Activated naive CD4-positive, alpha-beta T cell treated with Interleukin-2 at 50 U/mL for 16 hours (primary cell): ENCODE measurements at regions not wholly inside any gene's neighbourhood (a gene's known extent, or its start where the extent isn't known, plus 50 kb on each side); places are given as distances from the start of the nearest gene placed in this dataset.
A peak's percentile ranks its signal among the peaks of the same experiment; 100 is the strongest.

Experiments
- DNase-seq: peaks from one replicate; pipeline ENCODE4 v3.0.0-alpha.2; 2020

DNA sequence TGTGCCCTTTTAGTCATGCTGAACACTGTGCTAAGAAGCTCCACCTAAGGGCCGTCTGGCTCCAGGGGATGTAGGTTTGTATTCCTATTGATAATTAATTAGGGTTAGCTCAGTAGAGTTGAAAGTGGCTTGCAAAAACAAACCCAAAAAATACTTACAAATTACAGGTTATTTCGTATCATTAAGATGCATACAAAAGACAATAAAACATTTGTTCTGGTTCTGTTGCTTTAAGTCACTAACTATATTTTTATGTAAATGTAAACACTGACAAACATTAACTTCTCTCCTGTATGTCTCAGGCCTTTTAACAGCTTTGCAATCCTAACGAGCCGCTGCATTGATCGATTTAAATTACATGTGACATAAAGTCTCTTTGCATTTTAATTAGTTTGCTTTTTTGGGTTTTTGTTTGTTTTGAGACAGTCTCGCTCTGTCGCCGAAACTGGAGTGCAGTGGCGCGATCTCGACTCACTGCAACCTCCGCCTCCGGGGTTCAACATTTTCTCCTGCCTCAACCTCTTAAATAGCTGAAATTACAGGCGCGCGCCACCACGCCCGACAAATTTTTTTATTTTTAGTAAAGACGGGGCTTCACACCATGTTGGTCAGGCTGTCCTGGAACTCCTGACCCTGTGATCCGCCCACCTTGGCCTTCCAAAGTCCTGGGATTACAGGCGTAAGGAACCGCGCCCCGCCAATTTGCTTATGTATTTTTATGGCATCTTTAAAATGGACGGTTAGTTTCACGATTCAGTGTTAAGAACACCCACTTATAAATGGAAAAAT is 110.9 kb downstream of the HFE start:
- DNase-seq = peak; percentile 35

DNA sequence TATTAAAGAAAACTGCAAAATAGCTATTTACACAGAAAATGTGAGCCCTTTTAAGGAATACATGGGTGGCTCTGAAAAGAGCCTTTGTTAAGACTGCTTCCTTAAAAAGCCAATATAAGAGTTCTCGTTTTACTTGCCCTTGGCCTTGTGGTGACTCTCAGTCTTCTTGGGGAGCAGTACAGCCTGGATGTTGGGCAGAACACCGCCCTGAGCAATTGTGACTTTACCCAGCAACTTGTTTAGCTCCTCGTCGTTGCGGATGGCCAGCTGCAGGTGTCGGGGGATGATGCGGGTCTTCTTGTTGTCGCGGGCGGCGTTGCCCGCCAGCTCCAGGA is 111.5 kb downstream of the HFE start:
- DNase-seq = no peak

DNA sequence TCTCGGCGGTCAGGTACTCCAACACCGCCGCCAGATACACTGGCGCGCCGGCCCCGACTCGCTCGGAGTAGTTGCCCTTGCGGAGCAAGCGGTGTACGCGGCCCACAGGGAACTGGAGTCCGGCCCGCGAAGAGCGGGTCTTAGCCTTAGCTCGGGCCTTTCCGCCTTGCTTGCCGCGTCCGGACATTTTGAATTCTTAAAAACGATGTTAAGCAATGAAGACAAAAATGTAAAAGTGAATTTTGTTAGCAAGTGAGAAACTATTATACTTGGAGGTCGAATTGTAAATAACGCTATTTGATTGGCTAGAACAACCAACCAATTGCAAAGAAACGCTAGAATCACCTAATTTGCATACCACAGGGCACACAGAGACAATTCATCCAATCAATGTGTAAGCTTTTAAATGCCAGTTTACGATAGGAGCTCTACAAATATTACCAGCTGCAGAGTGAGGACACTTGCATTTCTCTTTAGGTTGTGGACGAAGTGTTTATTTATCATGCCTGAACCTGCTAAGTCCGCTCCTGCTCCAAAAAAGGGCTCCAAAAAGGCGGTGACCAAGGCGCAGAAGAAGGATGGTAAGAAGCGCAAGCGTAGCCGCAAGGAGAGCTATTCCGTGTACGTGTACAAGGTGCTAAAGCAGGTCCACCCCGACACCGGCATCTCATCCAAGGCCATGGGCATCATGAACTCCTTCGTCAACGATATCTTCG is 112.0 kb downstream of the HFE start:
- peak; percentile 64 for DNase-seq

DNA sequence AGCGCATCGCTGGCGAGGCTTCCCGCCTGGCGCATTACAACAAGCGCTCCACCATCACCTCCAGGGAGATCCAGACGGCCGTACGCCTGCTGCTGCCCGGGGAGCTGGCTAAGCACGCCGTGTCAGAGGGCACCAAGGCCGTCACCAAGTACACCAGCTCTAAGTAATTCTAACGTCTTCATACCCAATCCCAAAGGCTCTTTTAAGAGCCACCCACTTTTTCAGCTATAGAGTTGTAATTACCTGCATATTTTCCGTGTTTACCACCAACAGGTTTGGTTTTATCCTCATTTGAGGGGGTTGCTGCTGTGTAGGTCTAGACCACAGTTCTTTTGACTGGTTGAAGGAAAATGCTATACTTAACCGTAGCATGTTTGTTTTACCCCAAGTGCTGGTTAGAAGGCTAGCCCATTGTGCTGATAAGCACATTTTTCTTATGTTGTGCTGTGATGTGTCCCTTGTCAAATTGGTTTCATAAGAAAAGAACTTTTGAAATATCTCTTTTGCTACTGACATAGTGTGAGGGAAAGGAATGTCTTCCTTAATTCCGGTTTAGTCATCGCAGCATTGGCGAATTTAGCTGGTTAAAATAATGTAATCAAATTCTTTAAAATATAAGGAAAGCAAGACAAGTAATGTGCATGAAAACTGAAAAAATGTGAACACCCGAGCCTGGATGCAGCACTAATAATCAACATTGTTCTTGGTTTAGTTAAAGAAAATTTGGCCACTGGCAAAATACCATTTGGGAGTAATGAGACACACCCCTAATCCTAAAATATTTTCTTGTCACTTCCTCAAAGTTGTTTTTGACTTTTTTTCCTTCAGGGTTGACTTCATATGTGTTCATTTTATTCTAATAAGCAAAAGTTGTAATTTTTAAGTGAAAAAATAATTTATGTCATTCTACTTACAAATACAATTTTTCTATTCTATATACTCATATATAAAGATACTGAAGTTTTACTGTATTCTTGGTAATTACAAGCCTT is 112.8 kb downstream of the HFE start:
- no peak for DNase-seq

DNA sequence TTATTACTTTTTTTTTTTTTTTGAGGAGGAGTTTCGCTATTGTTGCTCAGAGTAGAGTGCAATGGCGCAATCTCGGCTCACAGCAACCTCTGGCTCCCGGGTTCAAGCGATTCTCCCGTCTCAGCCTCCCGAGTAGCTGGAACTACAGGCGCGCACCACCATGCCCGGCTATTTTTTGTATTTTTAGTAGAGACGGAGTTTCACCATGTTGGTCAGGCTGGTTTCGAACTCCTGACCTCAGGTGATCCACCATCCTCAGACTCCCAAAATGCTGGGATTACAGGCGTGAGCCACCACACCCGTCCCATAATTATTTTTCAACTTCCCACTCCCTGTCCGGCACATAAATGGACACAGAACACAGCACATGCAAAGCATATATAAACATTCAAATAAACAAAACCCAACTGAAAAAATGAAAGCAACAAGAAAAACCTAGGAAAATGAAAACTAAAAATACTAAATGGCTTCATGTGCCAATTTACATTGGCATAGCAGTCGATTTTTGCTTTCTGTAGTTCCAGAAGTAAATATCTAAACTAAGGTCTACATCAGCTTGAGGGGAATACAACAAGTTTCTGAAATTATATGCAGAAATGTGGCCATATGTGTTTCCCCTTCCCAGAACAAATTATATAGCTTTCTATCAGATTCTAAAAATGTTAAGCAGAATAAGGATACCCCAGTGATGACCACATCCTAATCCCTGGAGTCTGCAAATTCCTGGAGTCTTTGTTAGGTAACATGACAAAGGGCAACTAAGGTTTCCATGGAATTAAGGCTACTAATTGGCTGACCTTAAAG is 113.9 kb downstream of the HFE start:
- DNase-seq = no peak

DNA sequence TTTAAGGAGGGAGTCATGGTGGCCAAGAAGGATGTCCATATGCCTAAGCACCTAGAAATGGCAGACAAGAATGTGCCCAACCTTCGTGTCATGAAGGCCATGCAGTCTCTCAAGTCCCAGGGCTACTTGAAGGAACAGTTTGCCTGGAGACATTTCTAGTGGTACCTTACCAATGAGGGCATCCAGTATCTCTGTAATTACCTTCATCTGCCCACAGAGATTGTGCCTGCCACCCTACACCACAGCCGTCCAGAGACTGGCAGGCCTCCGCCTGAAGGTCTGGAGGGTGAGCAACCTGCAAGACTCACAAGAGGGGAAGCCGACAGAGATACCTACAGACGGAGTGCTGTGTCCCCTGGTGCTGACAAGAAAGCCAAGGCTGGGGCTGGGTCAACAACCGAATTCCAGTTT is 115.0 kb downstream of the HFE start:
- no peak for DNase-seq

DNA sequence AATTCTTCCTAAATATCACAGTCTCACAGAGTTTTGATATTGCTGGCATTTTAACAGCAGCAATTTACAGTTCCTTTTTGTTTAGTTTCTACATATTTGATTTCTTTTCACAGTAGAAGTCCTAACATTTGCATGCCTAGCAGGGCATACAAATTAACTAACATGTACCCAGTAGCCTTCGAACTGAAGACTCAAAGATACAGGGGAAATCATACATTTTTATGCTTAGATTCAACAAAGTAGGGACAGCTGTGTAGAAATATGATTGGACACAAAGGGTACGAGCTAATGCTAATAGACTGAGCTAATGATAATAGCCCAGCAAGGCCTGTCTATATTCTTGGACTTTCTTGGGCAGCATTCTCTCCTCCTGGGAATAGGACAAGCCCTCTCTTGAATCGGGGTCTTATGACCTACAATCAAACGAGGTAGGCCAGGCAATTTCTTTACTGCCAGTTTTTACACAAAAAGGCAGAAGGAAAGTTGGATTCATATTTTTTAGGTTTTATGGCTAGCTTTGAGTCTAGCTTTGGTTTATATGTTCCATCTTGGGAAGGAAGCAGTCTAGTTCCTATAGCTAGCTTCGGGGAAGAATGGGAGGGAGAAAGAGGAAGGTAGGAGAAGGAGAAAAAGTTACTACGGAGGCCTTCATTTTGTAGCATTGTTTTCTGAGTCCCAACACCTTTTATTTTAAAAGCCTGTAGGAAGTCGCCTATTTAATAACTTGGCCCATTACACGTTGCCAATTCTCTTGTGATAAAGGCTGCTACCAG is 115.8 kb downstream of the HFE start:
- no peak for DNase-seq

DNA sequence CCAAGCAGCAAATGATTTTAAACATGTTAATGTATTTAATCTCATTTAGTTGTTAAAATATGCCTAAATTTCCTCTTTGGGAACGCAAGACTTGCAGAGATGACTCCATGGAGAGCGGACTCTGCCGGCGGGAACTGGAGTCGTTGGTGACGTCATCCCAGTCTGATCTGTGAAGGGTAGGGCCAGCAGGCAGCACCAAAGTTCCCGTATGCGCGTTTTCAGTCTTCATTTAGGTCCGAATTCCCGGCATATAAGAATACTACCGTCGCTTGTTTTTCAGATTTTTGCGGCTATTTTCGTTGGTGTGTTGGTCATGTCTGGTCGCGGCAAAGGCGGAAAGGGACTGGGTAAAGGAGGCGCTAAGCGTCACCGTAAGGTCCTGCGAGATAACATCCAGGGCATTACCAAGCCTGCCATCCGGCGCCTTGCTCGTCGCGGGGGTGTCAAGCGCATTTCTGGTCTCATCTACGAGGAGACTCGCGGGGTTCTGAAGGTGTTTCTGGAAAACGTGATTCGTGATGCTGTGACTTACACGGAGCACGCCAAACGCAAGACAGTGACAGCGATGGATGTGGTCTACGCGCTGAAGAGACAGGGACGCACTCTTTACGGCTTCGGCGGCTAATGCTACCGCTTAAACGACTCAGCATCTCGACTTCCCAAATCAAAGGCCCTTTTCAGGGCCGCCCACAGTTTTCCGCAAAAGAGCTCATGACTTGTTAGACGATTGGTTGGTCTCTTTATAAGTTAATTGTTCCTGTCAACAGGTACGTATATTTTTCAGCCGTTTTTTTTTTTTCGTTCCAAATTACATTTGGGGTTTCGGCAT is 117.3 kb downstream of the HFE start:
- DNase-seq = peak; percentile 79

DNA sequence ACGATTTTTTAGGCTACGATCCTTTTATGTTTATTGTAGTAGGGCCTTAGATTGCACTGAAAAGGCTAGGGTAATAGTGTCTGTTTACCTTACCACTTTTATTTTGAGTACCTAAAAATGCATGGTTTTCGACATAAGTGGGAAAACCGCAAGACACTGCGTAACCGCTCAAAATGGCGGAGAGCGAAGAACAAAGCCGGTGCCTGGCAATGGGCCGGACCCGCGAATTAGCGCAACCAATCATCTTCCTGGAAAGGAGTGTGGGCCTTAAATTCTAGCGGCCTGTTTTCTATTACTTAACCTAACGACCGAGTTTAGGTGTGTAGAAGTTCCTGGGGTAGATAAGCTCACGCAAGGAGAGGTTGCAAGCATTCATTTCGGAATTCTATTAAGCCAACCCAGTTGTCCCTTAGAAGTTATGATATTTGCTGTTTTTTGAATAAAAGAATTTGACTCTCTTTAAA is 118.0 kb downstream of the HFE start:
- peak; percentile 76 for DNase-seq

DNA sequence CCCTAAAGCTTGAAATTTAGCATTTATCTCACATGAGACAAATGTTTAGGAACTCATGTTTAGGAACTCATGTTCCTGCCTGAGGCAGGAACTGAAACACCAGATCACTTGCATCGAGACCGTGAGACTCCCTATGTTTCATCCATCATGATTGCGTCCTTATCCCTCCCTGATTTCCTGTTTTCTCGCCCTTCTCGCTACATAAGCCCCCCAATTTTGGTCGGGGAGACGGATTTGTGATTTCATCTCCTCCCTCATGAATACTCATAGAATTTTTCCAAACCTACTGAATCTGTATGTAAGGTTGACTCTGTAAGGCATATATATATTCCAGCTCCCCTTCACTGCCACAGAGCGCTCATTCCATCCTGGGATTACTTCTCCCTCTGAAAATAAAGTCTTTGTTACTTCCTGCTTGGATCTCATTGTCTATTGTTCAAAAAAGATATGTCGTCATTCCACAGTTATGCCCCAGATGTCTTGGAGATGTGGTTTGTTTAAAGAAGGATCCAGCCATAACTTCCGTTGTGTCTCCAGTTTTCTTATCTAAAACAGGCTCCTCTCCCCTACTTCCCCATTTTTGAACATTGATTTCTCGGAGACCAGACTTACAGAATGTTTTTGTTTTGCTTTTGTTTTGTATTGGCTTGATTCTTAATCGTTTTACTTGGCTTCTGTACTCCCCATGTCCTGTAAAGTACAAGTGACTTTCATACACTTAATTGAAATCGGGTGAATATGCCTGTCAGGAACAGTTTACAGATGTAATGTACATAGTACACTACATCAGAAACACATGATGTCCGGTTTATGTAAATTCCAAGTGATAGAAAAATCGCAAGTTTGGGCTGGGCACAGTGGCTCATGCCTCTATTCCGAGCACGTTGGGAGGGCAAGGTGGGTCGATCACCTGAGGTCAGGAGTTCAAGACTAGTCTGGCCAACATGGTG is 118.7 kb downstream of the HFE start:
- no peak for DNase-seq

DNA sequence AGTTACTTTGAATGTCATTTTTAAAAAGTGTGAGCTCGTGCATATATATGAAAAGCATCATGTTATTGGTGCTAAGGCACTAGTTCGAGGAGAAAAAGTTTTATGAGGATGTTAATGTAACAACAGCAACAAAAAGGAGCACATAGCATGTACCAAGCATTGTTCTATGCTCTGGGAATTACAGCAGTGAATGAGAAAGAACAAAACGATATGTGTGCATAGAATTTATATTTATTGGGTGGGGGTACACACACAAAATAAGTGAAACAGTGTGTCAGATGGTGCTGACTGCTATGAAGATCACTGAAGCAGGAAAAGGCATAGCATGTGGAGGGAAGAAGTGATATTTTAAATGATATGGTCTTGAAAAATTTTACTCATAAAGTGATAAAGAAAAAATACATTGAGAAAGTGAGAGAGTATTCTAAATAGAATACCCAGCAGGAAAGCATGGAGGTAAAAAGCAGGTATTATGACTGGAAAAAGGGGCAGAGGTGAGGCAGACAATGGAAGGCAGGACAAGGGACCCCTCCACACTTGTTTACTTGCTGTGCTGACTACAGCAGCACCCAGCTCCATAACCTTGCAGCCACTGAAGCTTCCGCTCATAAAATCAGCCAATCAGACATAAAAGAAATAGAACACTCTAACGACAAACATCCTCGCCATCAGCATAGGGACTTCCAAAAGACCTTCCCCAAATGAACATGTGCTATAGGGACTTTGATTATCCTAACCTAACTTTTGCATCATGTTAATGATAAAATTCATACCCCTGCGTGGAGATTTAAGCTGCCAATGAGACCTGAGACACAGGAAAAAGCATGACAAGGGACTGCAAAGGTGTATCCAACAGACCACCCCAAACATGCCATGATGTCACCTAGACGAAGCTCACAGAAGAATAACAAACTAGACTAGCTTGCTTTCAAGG is 119.9 kb downstream of the HFE start:
- DNase-seq = no peak

DNA sequence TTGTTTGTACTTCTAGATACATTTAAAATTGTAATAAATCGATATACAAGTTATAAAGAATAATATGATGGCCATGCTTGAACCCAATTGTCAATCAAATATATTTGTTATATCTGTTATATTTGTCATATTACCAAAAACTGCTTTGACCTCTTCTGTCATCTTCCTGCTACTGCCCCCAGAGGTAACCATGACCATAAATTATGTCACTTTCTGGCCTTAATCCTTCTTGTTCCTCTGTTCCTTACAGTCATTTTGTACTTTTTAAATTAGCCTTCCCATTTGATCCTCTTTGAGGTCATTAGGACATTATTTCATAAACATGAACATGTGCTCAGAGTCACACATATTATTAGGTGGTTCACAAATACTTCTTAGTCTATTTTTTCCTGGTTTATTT is 124.7 kb downstream of the HFE start:
- no peak for DNase-seq

DNA sequence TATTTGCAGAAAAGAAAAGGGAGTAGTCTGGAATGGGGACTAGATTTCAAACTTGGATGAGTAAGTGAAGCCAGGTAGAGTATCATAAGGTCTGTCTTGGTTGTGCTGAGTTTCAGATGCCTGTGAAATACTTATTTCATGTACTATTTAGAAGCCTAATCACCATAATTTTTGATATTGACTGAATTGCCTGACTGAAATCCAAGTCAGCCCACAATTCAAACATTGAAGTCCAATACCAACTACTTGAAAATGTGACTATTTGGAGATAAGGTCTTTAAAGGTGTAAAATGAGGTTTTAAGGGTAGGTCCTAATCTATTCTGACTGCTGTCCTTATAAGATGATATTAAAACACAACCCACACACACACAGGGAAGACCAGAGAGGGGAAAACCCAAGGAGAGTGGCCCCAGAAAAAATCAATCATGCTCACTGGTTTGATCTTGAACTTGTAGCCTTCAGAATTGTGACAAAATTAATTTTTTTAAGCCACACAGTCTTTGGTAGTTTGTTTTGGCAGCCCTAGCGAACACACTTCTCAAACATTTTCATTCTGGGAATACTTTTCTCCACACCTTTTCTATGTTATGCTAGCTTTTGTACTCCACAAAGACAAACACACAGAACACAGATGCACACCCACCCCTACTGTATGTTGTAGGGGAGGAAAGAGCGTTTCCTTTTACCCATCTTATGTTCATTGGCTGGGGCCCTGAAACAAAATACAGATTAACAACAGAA is 126.3 kb downstream of the HFE start:
- DNase-seq = no peak

DNA sequence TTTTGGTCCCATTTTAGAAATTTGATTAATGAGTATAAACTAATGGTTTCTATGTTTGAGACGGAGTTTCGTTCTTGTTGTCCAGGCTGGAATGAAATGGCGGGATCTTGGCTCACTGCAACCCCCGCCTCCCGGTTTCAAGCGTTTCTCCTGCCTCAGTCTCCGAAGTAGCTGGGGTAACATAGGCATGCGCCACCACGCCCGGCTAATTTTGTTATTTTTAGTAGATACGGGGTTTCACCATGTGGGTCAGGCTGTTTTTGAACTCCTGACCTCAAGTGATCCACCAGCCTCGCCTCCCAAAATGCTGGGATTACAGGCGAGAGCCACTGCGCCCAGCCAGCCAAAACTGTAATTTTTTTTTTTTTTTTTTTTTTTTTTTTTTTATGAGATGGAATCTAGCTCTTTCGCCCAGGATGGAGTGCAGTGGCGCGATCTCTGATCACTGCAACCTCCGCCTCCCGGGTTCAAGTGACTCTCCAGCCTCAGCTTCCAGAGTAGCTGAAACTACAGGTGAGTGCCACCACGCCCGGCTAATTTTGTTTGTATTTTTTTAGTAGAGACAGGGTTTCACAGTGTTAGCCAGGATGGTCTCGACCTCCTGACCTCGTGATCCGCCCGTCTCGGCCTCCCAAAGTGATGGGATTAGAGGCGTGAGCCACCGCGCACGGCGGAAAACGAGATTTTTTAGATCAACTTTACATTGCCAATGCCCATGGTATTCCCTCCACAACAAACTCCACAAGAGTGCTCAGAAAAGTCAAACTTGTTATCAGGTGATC is 127.8 kb downstream of the HFE start:
- DNase-seq = no peak

DNA sequence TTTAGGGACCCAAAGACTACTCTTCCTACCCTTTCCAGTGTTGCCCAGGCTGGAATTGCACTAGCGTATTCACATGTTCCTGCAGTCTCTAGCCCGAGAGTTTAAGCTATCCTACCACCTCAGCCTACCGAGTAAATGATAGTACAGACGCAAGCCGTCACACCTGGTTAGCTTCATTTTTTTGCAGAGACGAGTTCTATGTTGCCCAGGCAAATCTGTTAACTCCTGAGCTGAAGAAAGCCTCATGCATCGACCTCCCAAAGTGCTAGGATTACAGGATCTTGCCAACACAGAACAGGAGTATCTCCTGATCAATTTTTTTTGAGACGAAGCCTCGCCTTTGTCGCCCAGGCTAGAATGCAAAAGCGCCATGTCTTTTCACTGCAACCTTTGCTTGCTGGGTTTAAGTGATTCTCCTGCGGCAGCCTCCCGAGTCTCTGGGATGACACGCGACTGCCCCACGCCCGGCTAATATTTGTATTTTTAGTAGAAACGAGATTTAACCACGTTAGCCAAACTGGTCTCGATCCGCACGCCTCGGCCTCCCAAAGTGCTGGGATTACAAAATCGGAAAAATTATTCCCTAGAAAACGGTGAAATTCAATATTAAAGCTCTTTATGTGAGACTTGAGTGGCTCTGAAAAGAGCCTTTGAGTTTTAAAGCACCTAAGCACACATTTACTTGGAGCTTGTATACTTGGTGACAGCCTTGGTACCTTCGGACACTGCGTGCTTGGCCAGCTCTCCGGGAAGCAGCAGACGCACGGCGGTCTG is 128.5 kb downstream of the HFE start:
- no peak for DNase-seq

DNA sequence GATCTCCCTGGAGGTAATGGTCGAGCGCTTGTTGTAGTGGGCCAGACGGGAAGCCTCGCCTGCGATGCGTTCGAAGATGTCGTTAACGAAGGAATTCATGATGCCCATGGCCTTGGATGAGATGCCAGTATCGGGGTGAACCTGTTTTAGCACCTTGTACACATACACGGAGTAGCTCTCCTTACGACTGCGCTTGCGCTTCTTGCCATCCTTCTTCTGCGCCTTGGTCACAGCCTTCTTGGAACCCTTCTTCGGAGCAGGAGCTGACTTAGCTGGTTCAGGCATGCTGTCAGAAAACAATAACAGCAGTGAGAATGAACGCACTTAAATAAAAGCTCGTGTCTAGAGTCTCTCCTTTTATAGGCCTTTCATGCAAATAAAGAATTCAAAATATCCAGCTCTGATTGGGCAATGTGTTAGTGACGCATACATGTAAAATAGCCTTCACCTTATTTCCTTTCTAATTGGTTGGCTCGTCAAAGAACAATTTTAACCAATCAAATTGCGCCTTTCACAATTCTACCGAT is 129.2 kb downstream of the HFE start:
- DNase-seq = peak; percentile 71
